ENCODE measurements at regions not wholly inside any gene's neighbourhood (a gene's known extent, or its start where the extent isn't known, plus 50 kb on each side); places are given as distances from the start of the nearest gene placed in this dataset.
A peak's percentile ranks its signal among the peaks of the same experiment; 100 is the strongest.

- WGBS, 2 donors, result 42 to 69% methylated on average over 2 of the region's 2 CpGs
- Histone ChIP-seq H3K9me3 (ENCODE audit: control insufficient read depth, low read length) (no peaks in the 10 kb centered on the region), H3K27ac (ENCODE audit: low read depth in 1 of 2, low read length in 2 of 2) (no peak overlapping the region), H3K36me3 (ENCODE audit: control insufficient read depth in 1 of 2, insufficient read depth in 2 of 2, low read length in 1 of 2) (no peaks in the 10 kb centered on the region), H3K4me1 (ENCODE audit: control insufficient read depth in 1 of 2, insufficient read depth in 2 of 2, low read length in 2 of 2) (no peaks in the 10 kb centered on the region), H3K4me3 (ENCODE audit: low read length in 2 of 2) (no peak overlapping the region), H3K27me3 (ENCODE audit: control insufficient read depth in 1 of 2, insufficient read depth in 2 of 2, low read length in 1 of 2) (no peaks in the 10 kb centered on the region)
- DNase-seq (no peak), ATAC-seq (ENCODE audit: low FRiP score) (no peak)
- intact Hi-C loops (cut with DNase I), result no loop called here
Observed at GRCh38 chr12:93960521-93960920, 187.9 kb upstream of the PLXNC1 start.

DNA sequence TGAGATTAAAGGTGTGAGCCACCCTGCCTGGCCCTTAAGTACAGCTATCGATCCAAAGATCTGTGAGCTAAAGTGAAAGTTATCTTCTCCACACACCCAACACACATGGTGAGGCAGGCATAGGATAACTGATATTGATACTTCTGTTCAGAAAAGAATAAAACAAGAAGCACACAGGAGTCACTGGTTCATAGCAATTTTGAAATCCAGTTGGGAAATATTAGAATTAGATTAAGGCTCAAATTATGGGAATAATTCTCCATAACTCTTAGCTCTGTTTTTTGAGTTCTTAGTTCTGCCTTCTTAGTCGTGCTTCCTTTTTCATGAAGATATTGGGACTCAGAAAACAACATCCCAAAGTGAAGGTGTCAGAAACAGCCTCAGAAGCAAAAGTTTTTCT lies 186.0 kb upstream of the PLXNC1 start:
- Histone ChIP-seq H3K27me3 (ENCODE audit: control insufficient read depth in 1 of 2, insufficient read depth in 2 of 2, low read length in 1 of 2) (no peaks in the 10 kb centered on the region), H3K27ac (ENCODE audit: low read depth in 1 of 2, low read length in 2 of 2) (no peak overlapping the region), H3K9me3 (ENCODE audit: control insufficient read depth, low read length) (no peaks in the 10 kb centered on the region), H3K4me3 (ENCODE audit: low read length in 2 of 2) (no peak overlapping the region), H3K36me3 (ENCODE audit: control insufficient read depth in 1 of 2, insufficient read depth in 2 of 2, low read length in 1 of 2) (no peaks in the 10 kb centered on the region), H3K4me1 (ENCODE audit: control insufficient read depth in 1 of 2, insufficient read depth in 2 of 2, low read length in 2 of 2) (no peaks in the 10 kb centered on the region)
- intact Hi-C loops (cut with DNase I), result no loop called here
- DNase-seq (no peak), ATAC-seq (ENCODE audit: low FRiP score) (no peak)
- 47 to 71% methylated on average over 2 of the region's 2 CpGs for WGBS, 2 donors

DNA sequence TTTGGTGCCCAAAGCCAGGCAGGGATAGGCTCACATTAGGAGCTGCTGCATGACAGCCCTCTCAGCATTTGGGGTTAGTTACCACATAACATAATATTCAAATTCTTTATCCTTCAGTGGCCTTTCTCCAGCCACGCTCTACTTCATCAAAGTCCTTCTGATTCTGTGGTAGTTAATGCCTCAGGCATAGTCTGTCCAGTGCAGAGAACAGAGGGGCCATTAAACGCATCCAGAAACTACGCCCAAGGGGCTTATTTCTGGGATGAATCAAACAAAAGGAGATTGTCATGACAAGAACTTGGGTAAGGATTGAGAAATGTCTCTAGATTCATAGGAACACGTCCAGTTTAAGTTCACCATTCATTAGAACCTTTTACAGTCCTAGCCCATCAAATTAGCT lies 183.4 kb upstream of the PLXNC1 start:
- intact Hi-C loops (cut with DNase I), result loop anchor here in 1 of 2 donors (5.0 kb wide), 1 partner anchor 178 kb away; no protein-coding TSS in a partner anchor
- Histone ChIP-seq H3K27me3 (ENCODE audit: control insufficient read depth in 1 of 2, insufficient read depth in 2 of 2, low read length in 1 of 2) (no peaks in the 10 kb centered on the region), H3K4me1 (ENCODE audit: control insufficient read depth in 1 of 2, insufficient read depth in 2 of 2, low read length in 2 of 2) (no peaks in the 10 kb centered on the region), H3K27ac (ENCODE audit: low read depth in 1 of 2, low read length in 2 of 2) (no peak overlapping the region), H3K4me3 (ENCODE audit: low read length in 2 of 2) (no peak overlapping the region), H3K9me3 (ENCODE audit: control insufficient read depth, low read length) (no peaks in the 10 kb centered on the region), H3K36me3 (ENCODE audit: control insufficient read depth in 1 of 2, insufficient read depth in 2 of 2, low read length in 1 of 2) (no peaks in the 10 kb centered on the region)
- DNase-seq (no peak), ATAC-seq (ENCODE audit: low FRiP score) (no peak)
- WGBS, 2 donors, result 92 to 95% methylated on average over 4 of the region's 4 CpGs

DNA sequence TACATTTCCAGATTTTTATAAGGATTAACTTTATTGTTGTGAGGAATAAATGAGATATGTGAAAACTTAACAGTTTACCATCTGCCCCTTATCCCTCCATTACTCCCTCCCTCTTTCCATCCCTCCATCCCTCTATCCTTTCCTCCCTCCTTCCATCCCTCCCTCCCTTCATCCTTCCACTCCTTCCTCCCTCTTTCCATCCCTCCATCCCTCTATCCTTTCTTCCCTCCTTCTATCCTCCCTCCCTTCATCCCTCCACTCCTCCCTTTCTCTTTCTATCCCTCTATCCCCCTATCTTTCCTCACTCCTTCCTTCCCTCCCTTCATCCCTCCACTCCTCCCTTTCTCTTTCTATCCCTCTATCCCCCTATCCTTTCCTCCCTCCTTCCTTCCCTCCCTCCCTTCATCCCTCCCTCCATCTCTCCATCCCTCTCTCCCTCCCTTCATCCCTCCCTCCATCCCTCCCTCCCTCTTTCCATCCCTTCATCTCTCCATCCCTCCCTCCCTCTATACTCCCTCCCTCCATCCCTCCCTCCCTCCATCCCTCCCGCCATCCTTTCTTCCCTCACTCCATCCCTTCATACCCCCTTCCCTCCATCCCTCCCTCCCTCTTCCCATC lies 181.8 kb upstream of the PLXNC1 start:
- no peaks in the 10 kb centered on the region for H3K9me3 ChIP-seq (ENCODE audit: control insufficient read depth, low read length)
- intact Hi-C loops (cut with DNase I), result loop anchor here in 1 of 2 donors (5.0 kb wide), 1 partner anchor 179 kb away; no protein-coding TSS in a partner anchor
- DNase-seq, result no peak
- WGBS, 2 donors, result 98 to 100% methylated on average over 1 of the region's 1 CpG
- H3K4me3 ChIP-seq (ENCODE audit: low read length in 2 of 2), result no peak overlapping the region
- no peak for ATAC-seq (ENCODE audit: low FRiP score)
- no peak overlapping the region for H3K27ac ChIP-seq (ENCODE audit: low read depth in 1 of 2, low read length in 2 of 2)
- no peaks in the 10 kb centered on the region for H3K36me3 ChIP-seq (ENCODE audit: control insufficient read depth in 1 of 2, insufficient read depth in 2 of 2, low read length in 1 of 2)
- no peaks in the 10 kb centered on the region for H3K27me3 ChIP-seq (ENCODE audit: control insufficient read depth in 1 of 2, insufficient read depth in 2 of 2, low read length in 1 of 2)
- H3K4me1 ChIP-seq (ENCODE audit: control insufficient read depth in 1 of 2, insufficient read depth in 2 of 2, low read length in 2 of 2), result peaks cover 0 to 5% of the 10 kb centered on the region in 2 donors

DNA sequence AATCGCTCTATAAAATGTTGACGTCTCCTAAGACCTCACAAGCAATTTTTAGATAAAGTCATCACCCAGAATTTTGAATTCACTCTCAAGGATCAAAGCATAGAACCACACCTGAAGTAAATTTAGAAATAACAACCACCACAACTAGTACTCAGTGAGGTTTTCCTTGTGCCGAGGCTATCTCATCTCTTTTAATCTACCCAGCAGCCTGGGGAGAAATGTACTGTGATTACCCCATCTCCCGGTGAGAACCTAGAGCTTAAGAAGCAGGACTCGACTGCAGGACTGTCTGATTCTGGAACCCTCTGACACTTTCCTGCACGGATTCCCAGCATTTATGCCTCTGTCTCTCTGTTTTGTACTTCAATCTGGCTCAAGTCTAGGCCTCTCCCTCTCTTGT lies 180.9 kb upstream of the PLXNC1 start:
- Histone ChIP-seq H3K36me3 (ENCODE audit: control insufficient read depth in 1 of 2, insufficient read depth in 2 of 2, low read length in 1 of 2) (no peaks in the 10 kb centered on the region), H3K4me3 (ENCODE audit: low read length in 2 of 2) (no peak overlapping the region), H3K27ac (ENCODE audit: low read depth in 1 of 2, low read length in 2 of 2) (no peak overlapping the region), H3K4me1 (ENCODE audit: control insufficient read depth in 1 of 2, insufficient read depth in 2 of 2, low read length in 2 of 2) (peaks cover 0 to 6% of the 10 kb centered on the region in 2 donors), H3K9me3 (ENCODE audit: control insufficient read depth, low read length) (no peaks in the 10 kb centered on the region), H3K27me3 (ENCODE audit: control insufficient read depth in 1 of 2, insufficient read depth in 2 of 2, low read length in 1 of 2) (no peaks in the 10 kb centered on the region)
- intact Hi-C loops (cut with DNase I), result loop anchor here in 1 of 2 donors (5.0 kb wide), 1 partner anchor 180 kb away; no protein-coding TSS in a partner anchor
- ATAC-seq (ENCODE audit: low FRiP score) (no peak), DNase-seq (no peak)
- 93 to 94% methylated on average over 6 of the region's 6 CpGs for WGBS, 2 donors

DNA sequence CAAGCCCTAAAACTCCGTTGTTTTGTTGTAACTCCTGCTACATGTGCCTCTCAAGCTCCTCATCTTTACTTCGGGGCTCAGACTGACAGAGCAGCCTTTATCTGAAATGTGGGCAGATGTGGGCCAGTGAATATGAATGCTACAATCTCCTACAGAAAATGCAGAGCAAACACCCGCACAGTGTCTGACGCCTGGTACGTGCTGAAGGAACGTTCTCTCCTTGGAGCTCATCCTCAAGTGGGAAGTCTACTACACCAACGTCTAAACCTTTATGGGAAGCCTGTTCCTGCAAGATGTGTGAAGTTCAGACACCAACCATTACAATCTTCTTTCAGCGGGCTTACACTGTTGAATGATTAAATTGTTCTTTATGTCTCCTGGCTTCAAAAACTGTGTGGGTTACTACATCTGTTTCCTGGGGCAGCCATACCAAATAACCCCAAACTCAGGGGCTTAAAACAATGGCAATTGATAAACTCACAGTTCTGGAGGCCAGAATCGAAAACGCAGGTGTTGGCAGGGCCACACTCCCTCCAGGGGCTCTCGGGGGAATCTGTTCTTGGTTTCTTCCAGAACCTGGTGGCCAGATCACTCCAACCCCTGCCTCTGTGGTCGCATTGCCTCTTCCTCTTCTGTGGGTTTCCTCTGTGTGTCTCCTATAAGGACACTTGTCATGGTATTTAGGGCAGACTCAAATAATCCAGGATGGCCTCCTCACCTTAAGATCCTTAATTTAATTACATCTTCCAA lies 179.7 kb upstream of the PLXNC1 start:
- DNase-seq (no peak), ATAC-seq (ENCODE audit: low FRiP score) (no peak)
- Histone ChIP-seq H3K36me3 (ENCODE audit: control insufficient read depth in 1 of 2, insufficient read depth in 2 of 2, low read length in 1 of 2) (no peaks in the 10 kb centered on the region), H3K9me3 (ENCODE audit: control insufficient read depth, low read length) (no peaks in the 10 kb centered on the region), H3K4me1 (ENCODE audit: control insufficient read depth in 1 of 2, insufficient read depth in 2 of 2, low read length in 2 of 2) (peaks cover 4 to 6% of the 10 kb centered on the region in 2 donors), H3K4me3 (ENCODE audit: low read length in 2 of 2) (no peak overlapping the region), H3K27me3 (ENCODE audit: control insufficient read depth in 1 of 2, insufficient read depth in 2 of 2, low read length in 1 of 2) (no peaks in the 10 kb centered on the region), H3K27ac (ENCODE audit: low read depth in 1 of 2, low read length in 2 of 2) (no peak overlapping the region)
- 94 to 95% methylated on average over 12 of the region's 12 CpGs for WGBS, 2 donors
- intact Hi-C loops (cut with DNase I), result loop anchor here in 1 of 2 donors (5.0 kb wide), 1 partner anchor 181 kb away; no protein-coding TSS in a partner anchor

GRCh38 chr12:93970900-93971688 lies 177.3 kb upstream of the PLXNC1 start:
- no peaks in the 10 kb centered on the region for H3K27me3 ChIP-seq (ENCODE audit: control insufficient read depth in 1 of 2, insufficient read depth in 2 of 2, low read length in 1 of 2)
- no peak overlapping the region for H3K27ac ChIP-seq (ENCODE audit: low read depth in 1 of 2, low read length in 2 of 2)
- peaks cover 4 to 6% of the 10 kb centered on the region in 2 donors for H3K4me1 ChIP-seq (ENCODE audit: control insufficient read depth in 1 of 2, insufficient read depth in 2 of 2, low read length in 2 of 2)
- no peak for ATAC-seq (ENCODE audit: low FRiP score)
- no peak overlapping the region for H3K4me3 ChIP-seq (ENCODE audit: low read length in 2 of 2)
- WGBS, 2 donors, result 87 to 88% methylated on average over 10 of the region's 10 CpGs
- intact Hi-C loops (cut with DNase I), result loop anchor here (5.0 to 10.0 kb wide), 3 partner anchors 54 to 206 kb away; no protein-coding TSS in a partner anchor
- H3K9me3 ChIP-seq (ENCODE audit: control insufficient read depth, low read length), result no peaks in the 10 kb centered on the region
- no peak for DNase-seq
- no peaks in the 10 kb centered on the region for H3K36me3 ChIP-seq (ENCODE audit: control insufficient read depth in 1 of 2, insufficient read depth in 2 of 2, low read length in 1 of 2)

DNA sequence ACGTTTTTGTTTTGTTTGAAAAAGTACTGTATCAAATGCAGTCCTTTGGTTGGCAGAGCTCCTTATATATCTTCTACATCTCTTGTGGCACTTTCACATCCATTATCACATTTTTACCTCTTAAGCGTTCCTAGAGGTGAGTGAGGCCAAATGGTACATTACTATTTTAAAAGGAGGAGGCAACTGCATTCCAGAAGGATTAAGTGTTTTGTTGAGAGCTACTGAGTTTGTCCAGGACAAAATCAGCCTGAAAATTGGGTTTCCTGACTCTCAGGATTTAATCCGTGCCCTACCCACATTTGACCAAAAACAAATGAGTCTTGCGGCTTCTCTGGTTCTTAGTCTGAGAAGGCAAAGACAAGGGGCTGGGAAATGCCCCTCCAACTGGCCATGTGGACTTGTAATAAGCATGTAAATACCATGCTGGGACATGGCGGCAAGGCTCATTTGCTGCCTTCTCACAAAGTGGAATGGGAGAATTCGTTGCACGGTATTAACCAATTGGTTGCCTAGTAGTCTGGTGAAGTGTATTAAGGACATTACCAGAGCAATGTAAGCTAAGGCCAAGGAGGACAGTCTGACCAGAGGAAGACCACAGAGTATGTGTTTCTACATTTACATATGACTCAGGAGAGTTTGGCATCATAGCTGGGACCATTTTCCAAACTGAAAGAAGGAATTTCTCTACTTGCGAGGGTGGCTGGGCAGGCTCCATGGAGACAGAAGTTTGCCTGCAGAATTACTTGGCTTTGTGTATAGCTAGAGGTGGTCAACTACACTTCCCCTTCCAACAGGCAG lies 175.8 kb upstream of the PLXNC1 start:
- DNase-seq (peak in 1 of 2 donors; percentile 68), ATAC-seq (ENCODE audit: low FRiP score) (peak; percentile 39)
- peaks cover 4 to 6% of the 10 kb centered on the region in 2 donors for H3K4me1 ChIP-seq (ENCODE audit: control insufficient read depth in 1 of 2, insufficient read depth in 2 of 2, low read length in 2 of 2)
- WGBS, 2 donors, result 22 to 30% methylated on average over 8 of the region's 8 CpGs
- intact Hi-C loops (cut with DNase I), result loop anchor here (5.0 to 10.0 kb wide), 3 partner anchors 55 to 208 kb away; no protein-coding TSS in a partner anchor
- no peaks in the 10 kb centered on the region for H3K9me3 ChIP-seq (ENCODE audit: control insufficient read depth, low read length)
- no peak overlapping the region for H3K4me3 ChIP-seq (ENCODE audit: low read length in 2 of 2)
- no peaks in the 10 kb centered on the region for H3K36me3 ChIP-seq (ENCODE audit: control insufficient read depth in 1 of 2, insufficient read depth in 2 of 2, low read length in 1 of 2)
- H3K27me3 ChIP-seq (ENCODE audit: control insufficient read depth in 1 of 2, insufficient read depth in 2 of 2, low read length in 1 of 2), result no peaks in the 10 kb centered on the region
- peak overlapping the region; percentile 73 to 98 for H3K27ac ChIP-seq (ENCODE audit: low read depth in 1 of 2, low read length in 2 of 2)
